ENCODE measurements at regions not wholly inside any gene's neighbourhood (a gene's known extent, or its start where the extent isn't known, plus 50 kb on each side); places are given as distances from the start of the nearest gene placed in this dataset.

DNA sequence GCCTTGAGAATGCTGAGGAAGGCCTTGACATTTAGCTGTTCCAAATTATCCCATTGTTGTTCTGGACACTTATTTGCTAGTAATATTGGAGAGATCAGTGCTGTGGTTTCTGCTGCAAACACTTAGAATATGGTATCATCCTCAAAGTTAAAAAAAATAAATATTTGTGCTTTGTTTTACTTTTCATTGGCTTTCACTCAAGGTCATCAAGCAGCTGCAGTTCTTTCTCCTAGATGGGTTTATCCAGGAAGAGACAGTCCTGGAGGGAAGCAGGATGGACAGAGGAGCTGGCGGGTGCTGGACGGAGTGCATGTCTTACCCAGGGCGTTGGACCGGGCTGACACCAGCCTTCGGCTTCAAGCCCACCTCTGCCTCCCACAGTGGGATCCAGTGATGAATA is 193.6 kb downstream of the MTRR start:
- TF ChIP-seq, protein P1, sequence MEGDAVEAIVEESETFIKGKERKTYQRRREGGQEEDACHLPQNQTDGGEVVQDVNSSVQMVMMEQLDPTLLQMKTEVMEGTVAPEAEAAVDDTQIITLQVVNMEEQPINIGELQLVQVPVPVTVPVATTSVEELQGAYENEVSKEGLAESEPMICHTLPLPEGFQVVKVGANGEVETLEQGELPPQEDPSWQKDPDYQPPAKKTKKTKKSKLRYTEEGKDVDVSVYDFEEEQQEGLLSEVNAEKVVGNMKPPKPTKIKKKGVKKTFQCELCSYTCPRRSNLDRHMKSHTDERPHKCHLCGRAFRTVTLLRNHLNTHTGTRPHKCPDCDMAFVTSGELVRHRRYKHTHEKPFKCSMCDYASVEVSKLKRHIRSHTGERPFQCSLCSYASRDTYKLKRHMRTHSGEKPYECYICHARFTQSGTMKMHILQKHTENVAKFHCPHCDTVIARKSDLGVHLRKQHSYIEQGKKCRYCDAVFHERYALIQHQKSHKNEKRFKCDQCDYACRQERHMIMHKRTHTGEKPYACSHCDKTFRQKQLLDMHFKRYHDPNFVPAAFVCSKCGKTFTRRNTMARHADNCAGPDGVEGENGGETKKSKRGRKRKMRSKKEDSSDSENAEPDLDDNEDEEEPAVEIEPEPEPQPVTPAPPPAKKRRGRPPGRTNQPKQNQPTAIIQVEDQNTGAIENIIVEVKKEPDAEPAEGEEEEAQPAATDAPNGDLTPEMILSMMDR (conservative IDR thresholded peaks at IDR 0.05), result no peak
- TF ChIP-seq ZFX (IDR thresholded peaks at IDR 0.05), result no peak
- H3K27ac ChIP-seq, result no peak overlapping the region

DNA sequence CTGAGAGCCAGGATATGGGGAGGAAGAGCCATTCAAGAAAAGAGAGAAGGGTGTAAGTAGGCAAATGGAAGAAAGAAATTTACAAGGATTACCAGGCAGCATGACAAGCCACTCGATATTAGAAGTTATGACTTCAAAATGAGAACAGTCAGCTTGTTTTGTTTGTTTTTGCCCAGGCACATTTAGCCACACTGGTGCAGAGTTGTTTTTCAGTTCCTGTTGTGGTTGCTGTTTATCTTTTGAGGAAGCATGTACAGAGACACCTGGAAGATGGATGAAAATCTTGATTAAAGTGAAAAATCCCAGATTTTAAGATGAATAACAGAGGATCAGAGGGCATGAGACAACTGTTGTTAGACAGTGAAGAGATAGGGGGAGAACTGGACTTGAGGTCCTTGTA is 199.1 kb downstream of the MTRR start:
- no peak overlapping the region for H3K27ac ChIP-seq
- TF ChIP-seq, protein P1 (conservative IDR thresholded peaks at IDR 0.05), result no peak
- TF ChIP-seq ZFX (IDR thresholded peaks at IDR 0.05), result no peak

DNA sequence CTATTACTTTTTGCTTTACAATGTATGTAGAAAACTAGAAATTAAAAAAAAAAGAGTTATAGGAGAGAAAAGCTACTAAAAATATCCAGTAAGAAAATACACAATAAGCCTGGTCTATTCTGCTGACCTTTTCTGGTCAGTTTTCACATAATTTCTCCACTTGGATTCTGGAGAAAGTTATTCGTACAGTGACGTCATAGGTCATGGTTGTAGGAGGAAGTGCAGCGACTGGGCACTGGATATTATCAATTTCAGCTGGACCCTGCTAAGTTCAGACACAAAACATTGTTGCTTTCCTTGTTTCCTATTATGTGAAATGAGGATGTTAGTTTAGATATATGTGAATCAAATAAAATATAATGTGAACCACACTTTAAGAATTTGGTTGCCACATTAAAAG is 201.2 kb downstream of the MTRR start:
- no peak overlapping the region for H3K27ac ChIP-seq
- TF ChIP-seq ZFX (IDR thresholded peaks at IDR 0.05), result no peak
- TF ChIP-seq, protein P1 (conservative IDR thresholded peaks at IDR 0.05), result no peak

DNA sequence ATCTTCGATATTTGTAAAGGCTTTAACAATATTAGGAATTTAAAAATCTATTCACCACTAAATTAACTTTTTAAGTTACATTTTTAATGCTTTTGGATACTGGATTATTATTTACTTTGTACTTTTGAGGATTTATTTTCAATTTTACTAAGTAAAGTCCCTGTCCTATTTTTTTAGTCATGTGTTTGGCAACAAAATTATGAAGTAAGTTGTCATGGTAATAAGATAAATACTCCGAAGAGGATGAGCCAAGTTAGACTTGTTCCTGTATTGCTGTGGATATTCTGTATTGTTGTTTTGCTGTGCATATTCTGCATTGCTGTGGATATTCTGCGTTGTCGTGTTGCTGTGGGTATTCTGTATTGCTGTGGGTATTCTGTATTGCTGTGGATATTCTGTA is 210.1 kb downstream of the MTRR start:
- no peak overlapping the region for H3K27ac ChIP-seq
- TF ChIP-seq, protein P1 (conservative IDR thresholded peaks at IDR 0.05), result no peak
- no peak for TF ChIP-seq ZFX (IDR thresholded peaks at IDR 0.05)

DNA sequence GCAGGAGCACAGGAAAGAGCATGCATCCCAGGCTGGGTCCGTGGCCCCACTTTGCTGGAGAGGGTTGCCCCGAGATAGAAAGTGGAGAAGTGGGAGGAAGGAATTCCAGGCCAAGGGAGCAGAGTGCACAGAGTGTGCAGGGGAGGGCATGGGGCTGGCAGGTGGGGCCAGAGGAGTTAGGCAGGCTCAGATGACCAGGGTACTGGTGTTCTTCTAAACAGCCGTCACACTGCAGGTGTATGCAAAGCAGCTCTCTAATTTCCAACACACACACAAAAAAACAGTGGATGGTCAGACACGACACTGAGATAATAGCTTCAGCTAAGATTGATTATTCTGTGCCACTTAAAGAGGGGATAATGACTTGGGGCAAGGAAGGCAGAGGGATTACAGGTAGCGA is 212.2 kb downstream of the MTRR start:
- no peak overlapping the region for H3K27ac ChIP-seq
- TF ChIP-seq, protein P1 (conservative IDR thresholded peaks at IDR 0.05), result no peak
- no peak for TF ChIP-seq ZFX (IDR thresholded peaks at IDR 0.05)

DNA sequence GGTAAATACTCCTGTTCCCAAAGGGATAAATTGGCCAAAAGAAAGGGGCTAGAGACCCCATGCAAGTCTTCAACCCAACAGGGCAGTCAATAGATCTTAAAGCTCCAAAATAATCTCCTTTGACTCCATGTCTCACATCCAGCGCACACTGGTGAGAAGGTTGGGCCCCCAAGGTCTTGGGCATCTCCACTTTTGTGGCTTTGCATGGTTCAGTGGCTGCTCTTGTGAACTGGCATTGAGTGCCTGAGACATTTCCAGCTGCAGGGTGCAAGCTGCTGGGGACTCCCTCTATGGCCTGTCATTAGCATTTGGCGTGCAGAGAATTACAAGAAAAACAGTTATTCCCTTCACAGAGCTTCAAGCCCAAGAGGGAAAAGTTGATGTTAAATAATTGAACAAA is 224.7 kb downstream of the MTRR start:
- no peak for TF ChIP-seq ZFX (IDR thresholded peaks at IDR 0.05)
- TF ChIP-seq, protein P1 (conservative IDR thresholded peaks at IDR 0.05), result no peak
- no peak overlapping the region for H3K27ac ChIP-seq

DNA sequence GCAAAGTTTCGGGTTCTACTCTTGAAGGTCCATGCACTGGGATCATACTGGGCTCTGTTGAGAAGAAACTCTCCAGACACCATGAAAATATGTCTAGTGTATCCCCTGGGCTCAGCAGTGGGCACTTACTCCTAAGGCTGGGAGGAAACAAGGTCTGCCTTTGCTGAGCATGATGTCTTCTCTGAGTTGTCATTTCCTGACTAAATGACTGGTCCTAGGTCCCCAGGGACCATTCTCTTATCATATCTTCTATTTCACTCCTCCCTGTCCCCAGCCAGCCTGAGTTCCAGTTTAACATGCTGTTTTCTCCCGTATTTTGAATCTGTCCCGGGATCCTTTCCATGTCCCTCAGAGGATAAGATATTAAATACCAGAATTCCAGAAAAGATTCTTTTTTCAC is 225.4 kb downstream of the MTRR start:
- no peak overlapping the region for H3K27ac ChIP-seq
- TF ChIP-seq, protein P1 (conservative IDR thresholded peaks at IDR 0.05), result no peak
- TF ChIP-seq ZFX (IDR thresholded peaks at IDR 0.05), result no peak

All from C4-2B (cell line).